Nephron (organoid): ENCODE measurements at regions not wholly inside any gene's neighbourhood (a gene's known extent, or its start where the extent isn't known, plus 50 kb on each side); places are given as distances from the start of the nearest gene placed in this dataset.

ENCODE experiments used
- H3K27ac Mint-ChIP-seq, 3 experiments: 2 replicates each; pipeline ENCODE4 v1.8.0; 2020; ENCODE audit warnings: mixed read lengths in 3 of 3, mild to moderate bottlenecking in 2 of 3, moderate library complexity in 1 of 3
- H3K27me3 Mint-ChIP-seq: 2 replicates; pipeline ENCODE4 v1.8.0; 2021; ENCODE audit warnings: low read depth, mild to moderate bottlenecking, moderate library complexity, mixed read lengths
- H3K36me3 Mint-ChIP-seq: 2 replicates; pipeline ENCODE4 v1.8.0; 2020; ENCODE audit warnings: low read depth, mixed read lengths
- H3K4me1 Mint-ChIP-seq: 2 replicates; pipeline ENCODE4 v1.8.0; 2020; ENCODE audit warnings: mixed read lengths
- H3K4me3 Mint-ChIP-seq, 3 experiments: 2 replicates each; pipeline ENCODE4 v1.8.0; 2020; ENCODE audit warnings: mild to moderate bottlenecking in 3 of 3, mixed read lengths in 3 of 3, moderate library complexity in 2 of 3
- H3K9me3 Mint-ChIP-seq: 2 replicates; pipeline ENCODE4 v1.8.0; 2020; ENCODE audit warnings: mixed read lengths
- CTCF ChIP-seq, 3 experiments: fragments of 200-600 bp; sonication (generic); IDR thresholded peaks; one replicate each; pipeline ENCODE4 v1.5.0; 2021; ENCODE audit warnings: antibody characterized with exemption in 3 of 3; ENCODE audit not compliant: unreplicated experiment in 3 of 3

GRCh38 chr9:26026423-26027100 is 348.3 kb upstream of the TUSC1 start:
- TF ChIP-seq CTCF (IDR thresholded peaks at IDR 0.05; ENCODE audit: unreplicated experiment in 3 of 3): no peak
- H3K27ac Mint-ChIP-seq: no peak overlapping the region
- no peaks in the 10 kb centered on the region for H3K36me3 Mint-ChIP-seq
- H3K9me3 Mint-ChIP-seq: peaks cover 10% of the 10 kb centered on the region
- no peak overlapping the region for H3K4me3 Mint-ChIP-seq
- H3K27me3 Mint-ChIP-seq: no peaks in the 10 kb centered on the region
- no peaks in the 10 kb centered on the region for H3K4me1 Mint-ChIP-seq

GRCh38 chr9:26013199-26013598 is 335.0 kb upstream of the TUSC1 start:
- Mint-ChIP-seq H3K36me3 (no peaks in the 10 kb centered on the region), H3K4me1 (no peaks in the 10 kb centered on the region), H3K27ac (no peak overlapping the region)

GRCh38 chr9:26012797-26013196 is 334.6 kb upstream of the TUSC1 start:
- Mint-ChIP-seq H3K36me3 (no peaks in the 10 kb centered on the region), H3K9me3 (peaks cover under 1% of the 10 kb centered on the region), H3K27me3 (no peaks in the 10 kb centered on the region), H3K4me3 (no peak overlapping the region), H3K27ac (no peak overlapping the region), H3K4me1 (no peaks in the 10 kb centered on the region)
- no peak for TF ChIP-seq CTCF (IDR thresholded peaks at IDR 0.05; ENCODE audit: unreplicated experiment in 3 of 3)

More at GRCh38 chr9:26013199-26013598, 335.0 kb upstream of the TUSC1 start:
- Mint-ChIP-seq H3K4me3 (no peak overlapping the region), H3K9me3 (peaks cover 4% of the 10 kb centered on the region), H3K27me3 (no peaks in the 10 kb centered on the region)
- TF ChIP-seq CTCF (IDR thresholded peaks at IDR 0.05; ENCODE audit: unreplicated experiment in 3 of 3): no peak

GRCh38 chr9:25994605-25995004 is 316.4 kb upstream of the TUSC1 start:
- H3K27ac Mint-ChIP-seq: no peak overlapping the region
- TF ChIP-seq CTCF (IDR thresholded peaks at IDR 0.05; ENCODE audit: unreplicated experiment in 3 of 3): no peak
- no peak overlapping the region for H3K4me3 Mint-ChIP-seq
- no peaks in the 10 kb centered on the region for H3K4me1 Mint-ChIP-seq
- no peaks in the 10 kb centered on the region for H3K36me3 Mint-ChIP-seq
- peaks cover 36% of the 10 kb centered on the region for H3K9me3 Mint-ChIP-seq
- peaks cover 6% of the 10 kb centered on the region for H3K27me3 Mint-ChIP-seq

GRCh38 chr9:25990376-25990775 is 312.1 kb upstream of the TUSC1 start:
- TF ChIP-seq CTCF (IDR thresholded peaks at IDR 0.05; ENCODE audit: unreplicated experiment in 3 of 3): no peak
- Mint-ChIP-seq H3K27me3 (peaks cover 6% of the 10 kb centered on the region), H3K27ac (no peak overlapping the region), H3K36me3 (no peaks in the 10 kb centered on the region), H3K4me1 (no peaks in the 10 kb centered on the region), H3K4me3 (no peak overlapping the region), H3K9me3 (peaks cover 52% of the 10 kb centered on the region)

GRCh38 chr9:25975667-25976066 is 297.4 kb upstream of the TUSC1 start:
- Mint-ChIP-seq H3K27me3 (no peaks in the 10 kb centered on the region), H3K36me3 (no peaks in the 10 kb centered on the region), H3K9me3 (peaks cover 4% of the 10 kb centered on the region), H3K27ac (no peak overlapping the region), H3K4me1 (no peaks in the 10 kb centered on the region), H3K4me3 (no peak overlapping the region)
- TF ChIP-seq CTCF (IDR thresholded peaks at IDR 0.05; ENCODE audit: unreplicated experiment in 3 of 3): no peak
